Transverse colon (tissue), 4 donors: ENCODE measurements at regions not wholly inside any gene's neighbourhood (a gene's known extent, or its start where the extent isn't known, plus 50 kb on each side); places are given as distances from the start of the nearest gene placed in this dataset.

Experiments
- DNase-seq: peaks from one replicate; pipeline ENCODE4 v3.0.0-alpha.2; 2019
- H3K27ac ChIP-seq, 4 donors: fragments of 200-600 bp; sonication (generic); 2 replicates each; pipeline ENCODE4 v1.5.1; 2016 to 2018; ENCODE audit warnings: inconsistent platforms in 4 of 4
- H3K27me3 ChIP-seq: fragments of 200-600 bp; sonication (generic); 2 replicates; pipeline ENCODE4 v1.5.1; 2017; ENCODE audit warnings: inconsistent platforms
- H3K36me3 ChIP-seq, 4 donors: fragments of 200-600 bp; sonication (generic); 2 replicates each; pipeline ENCODE4 v1.5.1; 2017 to 2019; ENCODE audit warnings: inconsistent platforms in 4 of 4
- H3K4me1 ChIP-seq, 4 donors: fragments of 200-600 bp; sonication (generic); 2 replicates each; pipeline ENCODE4 v1.5.1; 2017 to 2020; ENCODE audit warnings: inconsistent platforms in 4 of 4
- H3K4me3 ChIP-seq, 4 donors: fragments of 200-600 bp; sonication (generic); 1 replicate in 1 of 4; 2 replicates in 3 of 4; pipeline versions ENCODE4 v1.5.1 to v1.6.1; 2017 to 2019; ENCODE audit warnings: inconsistent platforms in 4 of 4
- H3K9me3 ChIP-seq, 2 donors: fragments of 200-600 bp; sonication (generic); 2 replicates each; pipeline ENCODE4 v1.5.1; 2017 to 2019; ENCODE audit warnings: inconsistent platforms in 2 of 2
- CTCF ChIP-seq, 5 experiments: fragments of 200-600 bp in 3 of 5; fragments of 450-650 bp in 2 of 5; sonication (generic) in 3 of 5; IDR thresholded peaks; 1 replicate in 2 of 5; 2 replicates in 3 of 5; pipeline ENCODE4 v1.5.1; 2016 to 2017; ENCODE audit warnings: antibody characterized with exemption in 5 of 5, inconsistent platforms in 3 of 5, mild to moderate bottlenecking in 2 of 5, moderate library complexity in 1 of 5
- EP300 ChIP-seq: sonication (generic); formaldehyde crosslinking; IDR thresholded peaks from one replicate; pipeline ENCODE4 v1.6.1; 2017; ENCODE audit warnings: antibody characterized with exemption, low read depth
- POLR2A ChIP-seq: fragments of 450-650 bp; IDR thresholded peaks from one replicate; pipeline ENCODE4 v1.6.1; 2016; ENCODE audit warnings: antibody characterized with exemption, mild to moderate bottlenecking, moderate library complexity
- POLR2AphosphoS5 ChIP-seq, 3 donors: sonication (generic); formaldehyde crosslinking; IDR thresholded peaks; one replicate each; pipeline ENCODE4 v1.6.1; 2016; ENCODE audit warnings: antibody characterized with exemption in 3 of 3
- WGBS, 2 donors: methylation state at CpG; one replicate each; pipeline ENCODE4 v1.1.5; 2018; ENCODE audit warnings: low coverage in 1 of 2; 5-methylcytosine and 5-hydroxymethylcytosine counted together
- in situ Hi-C, 4 donors: fragments of 200-750 bp; cut with MboI; loops; one replicate each; pipeline versions ENCODE4 v1.15.0 to v1.15.1; 2017; ENCODE audit warnings: low sequenced_read_pairs in 3 of 4, low pct_ligation_motif_present in 1 of 4, low pct_unique_long_range_greater_than_20kb in 1 of 4
- intact Hi-C: fragments of 100-400 bp; cut with DNase I; formaldehyde crosslinking; loops from one replicate; pipeline ENCODE4 v1.15.1; 2023; ENCODE audit warnings: low total_unique reads

- Histone ChIP-seq H3K27ac (no peak overlapping the region), H3K27me3 (peaks cover 49% of the 10 kb centered on the region), H3K36me3 (no peaks in the 10 kb centered on the region), H3K4me3 (no peak overlapping the region), H3K4me1 (peaks cover 0 to 19% (median 0%) of the 10 kb centered on the region in 4 donors), H3K9me3 (no peaks in the 10 kb centered on the region)
- intact Hi-C loops (no loop called here), in situ Hi-C loops (loop anchor here in 3 of 4 donors (10.0 to 25.0 kb wide), 2 partner anchors 147 to 160 kb away; no protein-coding TSS in a partner anchor)
- TF ChIP-seq EP300 (no peak), POLR2A (no peak), POLR2AphosphoS5 (IDR thresholded peaks at IDR 0.05) (no peak), CTCF (IDR thresholded peaks at IDR 0.05) (no peak)
- DNase-seq: no peak
- WGBS, 2 donors: 81% methylated on average over 2 of the region's 2 CpGs; no CpG with 5 or more reads in 1 of the 2 donors
These were observed 119.5 kb upstream of the TMPRSS2 start for GRCh38 chr21:41627428-41627827.

- H3K4me3 ChIP-seq: no peak overlapping the region
- no peak for DNase-seq
- no peaks in the 10 kb centered on the region for H3K36me3 ChIP-seq
- in situ Hi-C loops: loop anchor here in 3 of 4 donors (10.0 to 25.0 kb wide), 2 partner anchors 149 to 161 kb away; no protein-coding TSS in a partner anchor
- intact Hi-C loops: no loop called here
- 57 to 72% methylated on average over 3 to 6 of the region's 6 CpGs for WGBS, 2 donors
- H3K4me1 ChIP-seq: peaks cover 0 to 12% (median 0%) of the 10 kb centered on the region in 4 donors
- H3K27me3 ChIP-seq: peaks cover 63% of the 10 kb centered on the region
- no peaks in the 10 kb centered on the region for H3K9me3 ChIP-seq
- H3K27ac ChIP-seq: no peak overlapping the region
- TF ChIP-seq POLR2A: no peak
- TF ChIP-seq POLR2AphosphoS5 (IDR thresholded peaks at IDR 0.05): no peak
- no peak for TF ChIP-seq EP300
- TF ChIP-seq CTCF (IDR thresholded peaks at IDR 0.05): no peak
These were observed 118.1 kb upstream of the TMPRSS2 start for GRCh38 chr21:41626021-41626420.

- in situ Hi-C loops: loop anchor here in 3 of 4 donors (10.0 to 25.0 kb wide), 2 partner anchors 149 to 162 kb away; no protein-coding TSS in a partner anchor
- intact Hi-C loops: no loop called here
- H3K27ac ChIP-seq: no peak overlapping the region
- DNase-seq: no peak
- peaks cover 69% of the 10 kb centered on the region for H3K27me3 ChIP-seq
- no peak overlapping the region for H3K4me3 ChIP-seq
- WGBS, 2 donors: 70 to 85% methylated on average over 2 to 4 of the region's 4 CpGs
- peaks cover 0 to 12% (median 0%) of the 10 kb centered on the region in 4 donors for H3K4me1 ChIP-seq
- no peaks in the 10 kb centered on the region for H3K9me3 ChIP-seq
- TF ChIP-seq POLR2A (no peak), POLR2AphosphoS5 (IDR thresholded peaks at IDR 0.05) (no peak), EP300 (no peak), CTCF (IDR thresholded peaks at IDR 0.05) (no peak)
- no peaks in the 10 kb centered on the region for H3K36me3 ChIP-seq
These were observed 117.5 kb upstream of the TMPRSS2 start for GRCh38 chr21:41625428-41625827.

- Histone ChIP-seq H3K4me1 (peaks cover 0 to 8% (median 0%) of the 10 kb centered on the region in 4 donors), H3K4me3 (no peak overlapping the region), H3K36me3 (no peaks in the 10 kb centered on the region), H3K27ac (no peak overlapping the region), H3K27me3 (peaks cover 73% of the 10 kb centered on the region), H3K9me3 (no peaks in the 10 kb centered on the region)
- no peak for DNase-seq
- no peak for TF ChIP-seq POLR2AphosphoS5 (IDR thresholded peaks at IDR 0.05)
- no peak for TF ChIP-seq CTCF (IDR thresholded peaks at IDR 0.05)
- no peak for TF ChIP-seq POLR2A
- no peak for TF ChIP-seq EP300
- WGBS, 2 donors: 70 to 80% methylated on average over 7 of the region's 7 CpGs
- in situ Hi-C loops (loop anchor here in 3 of 4 donors (10.0 to 25.0 kb wide), 3 partner anchors 150 to 488 kb away; no protein-coding TSS in a partner anchor), intact Hi-C loops (no loop called here)
These were observed 116.8 kb upstream of the TMPRSS2 start for GRCh38 chr21:41624674-41625310.
